ENCODE measurements at regions not wholly inside any gene's neighbourhood (a gene's known extent, or its start where the extent isn't known, plus 50 kb on each side); places are given as distances from the start of the nearest gene placed in this dataset.

GRCh38 chr11:37282367-37282766, 684.3 kb upstream of the RAG2 start (continued):
- TF ChIP-seq THAP8 (CRISPR knock-in tag; IDR thresholded peaks at IDR 0.05; ENCODE audit: borderline replicate concordance) (no peak), HMG20B (CRISPR knock-in tag; conservative IDR thresholded peaks at IDR 0.05) (no peak), DPF2 (CRISPR knock-in tag; IDR thresholded peaks at IDR 0.05; ENCODE audit: borderline replicate concordance, low read depth) (no peak), POGZ (CRISPR knock-in tag; IDR thresholded peaks at IDR 0.05) (no peak), NFYC (CRISPR knock-in tag; IDR thresholded peaks at IDR 0.05) (no peak), AHDC1 (CRISPR knock-in tag; IDR thresholded peaks at IDR 0.05; ENCODE audit: borderline replicate concordance) (no peak), ZNF710 (CRISPR knock-in tag; IDR thresholded peaks at IDR 0.05; ENCODE audit: borderline replicate concordance) (no peak)

Measured in HepG2 (cell line).